GM12875 (cell line): ENCODE measurements at regions not wholly inside any gene's neighbourhood (a gene's known extent, or its start where the extent isn't known, plus 50 kb on each side); places are given as distances from the start of the nearest gene placed in this dataset.

Experiments used
- H3K4me3 ChIP-seq: one replicate; pipeline ENCODE4 v1.5.1; 2011; ENCODE audit warnings: low read depth, low read length, control low read depth
- CTCF ChIP-seq: IDR thresholded peaks from 2 replicates; pipeline ENCODE4 v1.5.1; 2011; ENCODE audit warnings: low read depth, mild to moderate bottlenecking, control low read depth, inconsistent platforms, low read length, moderate library complexity, borderline replicate concordance; ENCODE audit not compliant: insufficient read depth

- no peak for TF ChIP-seq CTCF
- no peak overlapping the region for H3K4me3 ChIP-seq
Measured at GRCh38 chr6:109315341-109316110, 66.7 kb downstream of the CD164 start.

- H3K4me3 ChIP-seq = no peak overlapping the region
- TF ChIP-seq CTCF = no peak
Measured at GRCh38 chr6:109314313-109314712, 68.0 kb downstream of the CD164 start.

- no peak for TF ChIP-seq CTCF
Measured at GRCh38 chr6:109313139-109313538, 69.1 kb downstream of the CD164 start.

GRCh38 chr6:109311471-109311870 lies 70.8 kb downstream of the CD164 start:
- no peak for TF ChIP-seq CTCF
- no peak overlapping the region for H3K4me3 ChIP-seq

More at GRCh38 chr6:109313139-109313538, 69.1 kb downstream of the CD164 start:
- H3K4me3 ChIP-seq = no peak overlapping the region

GRCh38 chr6:109309917-109310316 lies 72.3 kb downstream of the CD164 start:
- H3K4me3 ChIP-seq = no peak overlapping the region
- TF ChIP-seq CTCF = no peak

- no peak for TF ChIP-seq CTCF
- H3K4me3 ChIP-seq = no peak overlapping the region
Measured at GRCh38 chr6:109308018-109308492, 74.2 kb downstream of the CD164 start.

GRCh38 chr6:109306733-109307132 lies 75.5 kb downstream of the CD164 start:
- TF ChIP-seq CTCF = no peak
- no peak overlapping the region for H3K4me3 ChIP-seq
